Astrocyte of the spinal cord (primary cell): ENCODE measurements at regions not wholly inside any gene's neighbourhood (a gene's known extent, or its start where the extent isn't known, plus 50 kb on each side); places are given as distances from the start of the nearest gene placed in this dataset.
A peak's percentile ranks its signal among the peaks of the same experiment; 100 is the strongest.

Experiments
- DNase-seq: peaks from one replicate; pipeline ENCODE4 v3.0.0; 2011; ENCODE audit warnings: low read depth, low spot score
- H3K4me3 ChIP-seq: 2 replicates; pipeline ENCODE4 v1.5.1; 2011; ENCODE audit warnings: low read depth, mild to moderate bottlenecking, low read length, moderate library complexity
- in situ Hi-C: cut with HindIII; loops from 2 replicates; pipeline ENCODE4 v1.10.0; 2017; ENCODE audit warnings: low sequenced_read_pairs
- TF ChIP-seq, protein P1 (sequence below): IDR thresholded peaks from 2 replicates; pipeline ENCODE4 v1.5.1; 2012; ENCODE audit warnings: low read depth, mild to moderate bottlenecking, low read length, inconsistent platforms

DNA sequence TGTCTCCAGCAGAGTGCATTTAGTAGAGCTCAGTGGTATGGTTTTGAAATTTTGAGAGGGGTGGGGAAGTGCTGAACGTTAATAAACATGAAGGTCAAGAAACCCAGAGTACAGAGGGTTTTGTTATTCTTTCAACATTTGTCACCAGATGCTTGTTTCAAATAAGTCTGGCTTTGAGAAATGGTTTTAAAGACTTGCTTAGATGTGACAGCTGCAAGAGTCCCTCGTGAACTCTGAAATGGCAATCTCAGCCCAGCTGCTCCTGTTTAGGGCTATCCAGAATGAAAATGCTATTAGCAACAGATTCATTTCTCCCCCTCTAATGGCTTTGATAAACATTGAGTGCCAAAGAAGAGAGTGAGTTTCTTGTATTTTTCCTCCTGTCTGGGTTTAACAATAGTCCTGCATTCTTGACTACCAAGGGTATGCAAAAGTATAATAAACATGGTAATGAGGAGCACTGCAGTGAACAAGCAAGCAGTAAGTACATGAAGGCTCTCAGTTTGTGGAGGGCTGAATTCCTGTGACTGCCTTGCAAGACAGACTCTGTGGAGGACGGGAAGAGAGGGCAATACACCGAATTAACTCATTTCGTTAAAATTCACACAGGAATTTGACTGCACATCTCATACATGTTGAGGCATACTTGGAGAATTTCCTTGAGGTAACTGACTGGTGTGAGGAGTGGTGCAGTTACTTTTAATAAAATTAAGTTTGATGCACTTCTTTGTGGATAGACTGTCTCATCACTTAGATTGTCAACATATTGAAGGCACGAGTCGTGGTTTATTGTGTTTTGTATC lies 490.9 kb downstream of the REEP3 start:
- DNase-seq = no peak
- in situ Hi-C loops = no loop called here
- TF ChIP-seq, protein P1, sequence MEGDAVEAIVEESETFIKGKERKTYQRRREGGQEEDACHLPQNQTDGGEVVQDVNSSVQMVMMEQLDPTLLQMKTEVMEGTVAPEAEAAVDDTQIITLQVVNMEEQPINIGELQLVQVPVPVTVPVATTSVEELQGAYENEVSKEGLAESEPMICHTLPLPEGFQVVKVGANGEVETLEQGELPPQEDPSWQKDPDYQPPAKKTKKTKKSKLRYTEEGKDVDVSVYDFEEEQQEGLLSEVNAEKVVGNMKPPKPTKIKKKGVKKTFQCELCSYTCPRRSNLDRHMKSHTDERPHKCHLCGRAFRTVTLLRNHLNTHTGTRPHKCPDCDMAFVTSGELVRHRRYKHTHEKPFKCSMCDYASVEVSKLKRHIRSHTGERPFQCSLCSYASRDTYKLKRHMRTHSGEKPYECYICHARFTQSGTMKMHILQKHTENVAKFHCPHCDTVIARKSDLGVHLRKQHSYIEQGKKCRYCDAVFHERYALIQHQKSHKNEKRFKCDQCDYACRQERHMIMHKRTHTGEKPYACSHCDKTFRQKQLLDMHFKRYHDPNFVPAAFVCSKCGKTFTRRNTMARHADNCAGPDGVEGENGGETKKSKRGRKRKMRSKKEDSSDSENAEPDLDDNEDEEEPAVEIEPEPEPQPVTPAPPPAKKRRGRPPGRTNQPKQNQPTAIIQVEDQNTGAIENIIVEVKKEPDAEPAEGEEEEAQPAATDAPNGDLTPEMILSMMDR = no peak
- no peak overlapping the region for H3K4me3 ChIP-seq

DNA sequence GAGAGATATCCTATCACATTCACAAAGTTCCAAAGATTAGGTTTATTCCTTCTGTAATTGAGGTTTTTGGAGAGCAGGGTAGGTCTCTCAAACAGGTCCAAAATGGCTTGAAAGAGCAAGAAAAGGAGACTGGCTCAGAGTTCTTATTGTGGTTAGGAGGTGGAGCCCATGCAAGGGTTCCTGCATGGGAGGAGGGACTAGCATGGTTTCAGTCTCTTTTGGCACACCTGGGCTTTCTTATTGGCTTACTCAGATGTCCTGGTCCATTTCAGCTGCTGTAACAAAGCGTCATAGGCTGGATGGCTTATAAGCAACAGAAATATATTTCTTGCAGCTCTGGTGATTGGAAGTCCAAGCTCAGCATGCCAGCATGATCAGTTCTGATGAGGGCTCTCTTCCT lies 493.1 kb downstream of the REEP3 start:
- DNase-seq = no peak
- no peak overlapping the region for H3K4me3 ChIP-seq
- TF ChIP-seq, protein P1 = no peak
- in situ Hi-C loops = no loop called here

DNA sequence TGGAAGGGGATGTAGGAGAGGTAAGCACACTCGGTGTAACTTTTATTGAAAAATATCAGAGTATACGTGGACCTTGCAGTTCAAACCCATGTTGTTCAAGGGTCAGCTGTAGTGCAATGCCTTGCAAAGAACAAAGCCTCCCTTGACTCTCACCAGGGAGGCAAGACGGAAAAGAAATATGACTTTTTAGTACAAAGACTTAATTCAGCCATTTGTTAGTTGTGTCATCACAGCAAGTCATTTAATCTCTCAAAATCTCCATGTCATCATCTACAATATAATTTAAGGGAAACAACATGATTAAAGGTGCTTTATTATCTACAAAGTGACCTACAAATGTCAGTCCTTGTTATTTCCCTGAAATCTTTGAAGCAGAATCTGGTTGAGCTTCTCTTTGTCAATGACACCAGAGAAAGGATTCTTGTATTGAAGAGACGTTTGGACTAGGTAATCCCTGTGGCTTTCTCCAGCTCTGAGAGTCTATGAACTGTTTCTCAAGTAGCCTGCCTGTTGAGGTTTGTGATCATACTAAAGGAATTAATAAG lies 502.8 kb downstream of the REEP3 start:
- in situ Hi-C loops = no loop called here
- DNase-seq = no peak
- no peak overlapping the region for H3K4me3 ChIP-seq
- TF ChIP-seq, protein P1 = no peak

DNA sequence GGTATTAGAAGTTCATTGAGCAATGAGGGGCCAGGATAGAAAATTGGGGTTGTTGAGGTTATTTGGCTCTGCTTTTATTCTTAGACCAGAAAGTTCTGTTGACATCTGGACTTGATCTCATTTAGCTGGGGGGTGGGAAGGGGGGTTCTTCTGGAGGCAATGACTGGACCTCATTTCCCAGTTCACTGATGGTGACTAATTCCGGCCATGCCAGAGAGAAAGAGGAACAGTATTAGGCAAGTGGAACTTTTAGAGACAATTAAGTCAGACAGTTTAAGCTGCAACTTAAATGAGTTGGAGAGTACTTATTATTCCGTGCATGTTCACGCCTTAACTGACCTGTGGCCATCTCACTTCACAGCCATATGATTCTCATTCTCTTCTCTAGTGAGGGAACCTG lies 512.5 kb downstream of the REEP3 start:
- in situ Hi-C loops = no loop called here
- TF ChIP-seq, protein P1 = no peak
- no peak overlapping the region for H3K4me3 ChIP-seq
- no peak for DNase-seq

DNA sequence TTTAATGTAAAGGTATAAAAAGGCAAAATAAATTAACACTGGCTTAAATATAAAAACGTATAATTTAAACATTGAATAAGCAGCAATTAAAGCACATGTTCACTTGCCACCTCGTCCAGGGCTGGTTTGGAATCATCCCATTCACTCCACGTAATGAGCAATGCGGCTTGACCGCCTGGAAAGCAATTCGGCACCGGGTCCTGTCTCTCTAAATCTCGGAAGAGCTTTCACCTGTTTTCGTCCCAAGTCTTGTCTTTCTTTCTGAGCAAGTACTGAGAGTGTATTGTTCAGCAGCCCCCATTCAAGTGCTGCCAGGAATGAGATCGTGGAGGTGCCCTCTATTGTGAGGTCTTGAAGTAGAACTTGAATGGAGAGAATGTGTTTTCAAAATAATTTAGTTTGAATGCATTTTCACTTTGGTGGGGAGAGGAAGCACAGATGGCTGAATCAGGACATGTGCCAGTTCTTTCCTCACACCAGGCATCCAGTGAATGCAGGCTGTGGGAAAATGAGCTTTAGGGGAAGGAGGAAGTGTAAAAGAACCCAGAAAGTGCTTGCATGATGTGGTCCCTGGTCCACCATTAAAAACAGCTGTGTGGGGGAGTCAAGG lies 515.2 kb downstream of the REEP3 start:
- TF ChIP-seq, protein P1 = no peak
- in situ Hi-C loops = no loop called here
- DNase-seq = peak; percentile 13
- H3K4me3 ChIP-seq = no peak overlapping the region

DNA sequence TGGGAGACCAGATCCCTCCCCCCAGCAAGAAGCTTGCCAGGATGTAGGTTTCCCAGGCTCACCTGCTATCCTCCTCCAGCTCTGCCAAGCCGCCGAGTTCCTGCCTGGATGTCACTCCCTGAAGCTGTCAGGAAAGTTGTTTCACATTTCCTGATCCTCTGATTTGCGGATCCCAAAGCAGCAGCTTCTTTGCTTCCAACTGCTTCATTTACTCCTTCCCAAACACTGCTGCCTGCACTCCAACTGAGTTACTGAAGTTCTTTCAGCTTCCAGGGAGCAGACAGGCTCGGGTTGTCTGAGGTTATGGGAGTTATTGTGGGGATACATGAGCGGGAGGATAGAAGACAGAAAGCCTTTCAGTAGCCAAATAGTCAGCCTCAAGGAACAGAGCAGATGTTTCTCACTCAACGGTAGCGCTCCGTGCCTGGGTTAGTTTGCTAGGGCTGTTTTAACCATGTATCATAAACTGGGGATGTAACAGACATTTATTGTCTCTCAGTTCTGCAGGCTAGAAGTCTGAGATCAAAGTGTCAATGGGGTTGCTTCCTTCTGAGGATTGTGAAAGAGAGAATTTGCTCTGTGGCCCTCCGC lies 516.0 kb downstream of the REEP3 start:
- TF ChIP-seq, protein P1 = no peak
- in situ Hi-C loops = no loop called here
- no peak for DNase-seq
- H3K4me3 ChIP-seq = no peak overlapping the region
